Skin epidermis (tissue), 12 donors: ENCODE measurements at regions not wholly inside any gene's neighbourhood (a gene's known extent, or its start where the extent isn't known, plus 50 kb on each side); places are given as distances from the start of the nearest gene placed in this dataset.

Source experiments
- H3K27ac ChIP-seq, 21 experiments: fragments of 200-600 bp; sonication (generic) in 11 of 21; one replicate each; pipeline ENCODE4 v1.5.0; 2020; ENCODE audit warnings: mild to moderate bottlenecking in 3 of 21, inconsistent platforms in 2 of 21, moderate library complexity in 2 of 21
- H3K4me3 ChIP-seq, 7 experiments: fragments of 200-600 bp; sonication (generic) in 2 of 7; one replicate each; pipeline ENCODE4 v1.5.0; 2020; ENCODE audit warnings: inconsistent platforms in 2 of 7, mild to moderate bottlenecking in 2 of 7, moderate library complexity in 1 of 7

DNA sequence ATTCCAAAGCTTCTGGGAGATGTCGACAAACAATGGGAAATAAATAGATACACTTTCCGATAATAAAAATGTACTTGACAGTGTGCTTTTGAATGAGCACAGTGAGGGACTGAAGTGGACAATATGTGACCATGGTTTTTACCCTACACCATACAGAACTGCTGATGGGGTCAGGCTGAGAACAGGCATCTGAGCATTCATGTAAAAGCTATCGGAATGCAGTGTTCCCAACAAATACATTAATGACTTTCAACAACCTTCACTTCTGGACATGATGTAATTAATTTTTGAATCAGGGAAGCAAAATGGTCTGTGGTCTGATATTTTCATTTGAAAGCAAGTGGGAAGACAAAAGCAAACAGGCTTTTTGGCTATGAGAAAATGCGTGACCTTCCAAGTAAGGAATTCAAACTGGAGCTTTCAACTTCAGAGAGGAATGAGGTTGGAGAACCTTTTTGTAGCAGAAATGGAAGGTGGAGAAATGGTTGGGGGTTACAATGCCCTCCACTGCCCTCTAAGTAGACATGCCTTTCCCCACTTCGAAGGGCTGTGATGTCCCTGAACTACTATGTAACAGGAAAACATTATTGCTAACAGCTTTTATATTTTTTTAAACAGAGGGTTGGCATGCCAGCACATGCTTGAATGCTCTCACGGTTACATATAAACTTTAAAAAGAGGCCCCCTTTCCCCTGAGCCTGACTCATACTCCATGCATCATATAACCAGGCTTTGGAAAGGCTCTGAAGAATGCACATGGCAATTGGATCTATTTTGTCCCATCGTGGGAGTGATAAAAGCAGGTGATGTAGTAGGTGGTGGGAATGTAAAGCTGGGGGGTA, 203.5 kb upstream of the CITED2 start:
- Histone ChIP-seq H3K4me3 (no peak overlapping the region), H3K27ac (peak overlapping the region in 5 of 21 experiments; percentile 34 to 74 (median 45))

- Histone ChIP-seq H3K4me3 (no peak overlapping the region), H3K27ac (peak overlapping the region in 4 of 21 experiments; percentile 34 to 74 (median 42))
Measured at GRCh38 chr6:139577124-139577762, 202.8 kb upstream of the CITED2 start.

GRCh38 chr6:139572001-139572400, 197.6 kb upstream of the CITED2 start:
- Histone ChIP-seq H3K4me3 (no peak overlapping the region), H3K27ac (no peak overlapping the region)

GRCh38 chr6:139570166-139570565, 195.7 kb upstream of the CITED2 start:
- H3K4me3 ChIP-seq: no peak overlapping the region
- H3K27ac ChIP-seq: no peak overlapping the region

- Histone ChIP-seq H3K4me3 (no peak overlapping the region), H3K27ac (no peak overlapping the region)
Measured at GRCh38 chr6:139569566-139569965, 195.1 kb upstream of the CITED2 start.

DNA sequence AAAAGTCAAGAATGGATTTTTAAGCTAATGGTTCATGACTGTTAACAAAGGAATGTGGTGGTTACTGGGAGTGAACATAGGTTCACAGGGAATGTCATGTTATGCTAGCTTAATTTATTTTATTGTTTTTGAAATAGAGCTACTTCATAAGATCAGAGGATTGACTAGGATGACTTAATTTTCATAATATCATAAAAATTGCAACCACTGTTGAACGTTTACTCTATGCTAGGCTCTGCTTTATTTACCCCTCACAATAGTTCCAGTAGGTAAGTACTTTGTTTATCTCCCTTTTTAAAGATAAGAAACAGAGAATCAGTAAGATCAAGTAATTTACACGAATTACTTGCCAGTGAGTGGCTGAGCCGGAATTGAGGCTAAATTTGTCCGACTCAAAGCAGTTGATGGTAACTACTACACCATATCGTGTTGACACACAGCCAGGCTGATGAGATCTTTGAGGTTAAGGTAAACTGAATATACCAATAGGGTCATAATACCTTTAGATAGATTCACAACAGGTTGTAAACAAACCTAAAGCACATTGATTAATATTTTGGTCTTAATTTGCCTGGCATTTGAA, 194.6 kb upstream of the CITED2 start:
- Histone ChIP-seq H3K4me3 (no peak overlapping the region), H3K27ac (peak overlapping the region in 2 of 21 experiments; percentile 1 to 38)

DNA sequence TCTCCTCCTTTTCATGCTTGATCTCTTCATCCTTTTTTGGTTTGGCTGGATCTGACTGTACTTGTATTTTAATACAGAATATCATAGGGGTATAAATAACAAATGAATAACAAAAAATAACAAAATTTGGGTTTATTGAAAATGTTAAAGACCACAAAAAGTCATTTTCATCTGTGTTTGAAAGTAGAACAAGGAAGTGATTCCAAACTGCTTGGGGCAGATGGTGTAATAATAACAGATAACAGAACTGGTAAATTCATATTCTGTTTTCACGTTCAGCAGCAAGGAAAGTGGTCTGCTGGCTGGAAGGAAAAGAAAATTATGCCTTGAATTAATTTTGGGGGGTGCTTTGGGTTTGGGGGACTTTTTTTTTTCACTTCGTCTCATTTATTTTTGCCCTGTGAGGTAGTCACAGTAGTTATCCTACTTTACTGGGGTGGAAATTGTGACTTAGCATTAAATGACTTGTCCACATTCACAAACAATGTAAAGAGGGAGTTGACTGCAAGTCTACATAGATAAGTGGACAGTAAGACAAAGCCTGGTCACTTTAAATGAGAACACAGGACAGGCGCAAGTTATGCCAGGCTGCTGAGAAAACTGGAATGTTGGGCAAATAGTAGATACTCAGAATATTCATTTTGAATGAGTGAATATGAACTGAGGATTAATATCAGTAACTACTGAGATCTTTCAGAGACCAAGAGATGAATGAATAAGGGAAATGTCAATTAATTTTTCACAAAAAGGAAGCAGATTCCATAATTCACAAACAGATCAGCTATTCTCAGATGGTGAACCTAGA, 193.9 kb upstream of the CITED2 start:
- peak overlapping the region in 2 of 21 experiments; percentile 1 to 38 for H3K27ac ChIP-seq
- H3K4me3 ChIP-seq: no peak overlapping the region

GRCh38 chr6:139567095-139567494, 192.6 kb upstream of the CITED2 start:
- Histone ChIP-seq H3K4me3 (no peak overlapping the region), H3K27ac (no peak overlapping the region)

DNA sequence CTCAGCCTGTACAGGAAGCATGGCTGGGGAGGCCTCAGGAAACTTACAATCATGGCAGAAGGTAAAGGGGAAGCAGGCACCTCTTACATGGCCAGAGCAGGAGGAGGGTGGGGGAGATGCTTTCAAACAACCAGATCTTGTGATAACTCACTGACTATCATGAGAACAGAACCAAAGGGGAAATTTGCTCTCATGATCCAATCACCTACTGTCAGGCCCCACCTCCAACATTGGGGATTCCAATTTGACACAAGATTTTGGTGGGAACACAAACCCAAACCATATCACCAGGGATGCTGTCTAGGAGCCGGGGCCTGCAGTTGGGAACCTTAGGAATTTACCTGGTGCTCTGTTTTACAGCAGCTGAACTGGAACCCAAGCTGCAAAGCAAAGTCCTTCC, 191.1 kb upstream of the CITED2 start:
- Histone ChIP-seq H3K4me3 (no peak overlapping the region), H3K27ac (no peak overlapping the region)

GRCh38 chr6:139557547-139557946, 183.1 kb upstream of the CITED2 start:
- H3K27ac ChIP-seq: no peak overlapping the region
- H3K4me3 ChIP-seq: no peak overlapping the region

DNA sequence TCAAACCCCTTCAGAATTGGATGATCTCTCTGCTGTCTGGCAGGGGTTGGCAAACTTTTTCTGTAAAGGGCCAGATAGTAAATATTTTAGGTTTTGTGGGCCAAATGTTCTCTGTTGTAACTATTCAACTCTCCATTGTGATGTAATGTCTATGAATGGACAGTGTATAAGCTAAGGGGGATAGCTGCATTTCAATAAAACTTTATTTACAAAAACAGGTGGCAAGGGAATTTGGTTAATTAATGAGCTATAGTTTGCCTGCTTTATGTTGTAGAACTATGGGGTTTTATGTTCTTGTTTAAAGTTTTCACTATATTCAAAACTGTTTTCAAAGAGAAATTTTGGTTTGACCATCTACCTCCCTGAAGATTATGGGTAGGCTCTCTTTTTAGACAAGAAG, 182.1 kb upstream of the CITED2 start:
- Histone ChIP-seq H3K27ac (no peak overlapping the region), H3K4me3 (no peak overlapping the region)

DNA sequence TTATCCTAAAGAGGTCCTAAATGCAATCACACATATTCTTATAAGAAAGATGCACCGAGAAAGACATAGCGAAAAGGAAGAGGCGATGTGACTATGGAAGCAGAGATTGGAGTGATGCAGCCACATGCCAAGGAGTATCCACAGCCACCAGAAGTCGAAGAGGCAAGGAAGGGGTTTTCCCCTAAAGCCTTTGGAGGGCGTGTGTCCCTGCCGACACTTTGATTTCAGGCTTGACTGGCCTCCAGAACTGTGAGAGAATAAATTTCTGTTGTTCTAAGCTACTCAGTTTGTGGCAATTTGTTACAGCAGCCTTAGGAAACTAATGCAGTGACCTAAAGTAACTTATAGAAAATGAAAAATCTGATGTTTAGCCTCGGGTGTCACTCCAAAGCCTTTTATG, 179.5 kb upstream of the CITED2 start:
- no peak overlapping the region for H3K4me3 ChIP-seq
- no peak overlapping the region for H3K27ac ChIP-seq

DNA sequence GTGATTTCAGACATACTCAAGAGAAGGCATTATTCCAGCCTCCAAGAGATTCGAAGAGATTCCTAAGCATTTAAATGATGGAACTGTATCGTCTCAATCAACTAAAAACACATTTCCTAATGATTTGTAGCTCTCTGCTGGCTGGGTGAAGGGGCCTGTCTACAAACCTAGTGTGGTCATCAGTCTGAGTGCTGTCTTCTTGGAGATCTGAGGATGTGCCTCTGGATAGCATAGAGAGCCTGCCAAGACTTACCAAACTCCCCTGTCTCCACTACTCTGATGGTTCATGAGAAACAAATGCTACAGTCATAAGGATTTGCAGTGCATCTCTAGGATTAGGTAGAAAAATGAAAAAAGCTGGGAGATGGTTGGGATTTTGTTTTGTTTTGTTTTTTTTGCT, 176.9 kb upstream of the CITED2 start:
- Histone ChIP-seq H3K27ac (no peak overlapping the region), H3K4me3 (no peak overlapping the region)

GRCh38 chr6:139550361-139550760, 175.9 kb upstream of the CITED2 start:
- no peak overlapping the region for H3K4me3 ChIP-seq
- no peak overlapping the region for H3K27ac ChIP-seq

DNA sequence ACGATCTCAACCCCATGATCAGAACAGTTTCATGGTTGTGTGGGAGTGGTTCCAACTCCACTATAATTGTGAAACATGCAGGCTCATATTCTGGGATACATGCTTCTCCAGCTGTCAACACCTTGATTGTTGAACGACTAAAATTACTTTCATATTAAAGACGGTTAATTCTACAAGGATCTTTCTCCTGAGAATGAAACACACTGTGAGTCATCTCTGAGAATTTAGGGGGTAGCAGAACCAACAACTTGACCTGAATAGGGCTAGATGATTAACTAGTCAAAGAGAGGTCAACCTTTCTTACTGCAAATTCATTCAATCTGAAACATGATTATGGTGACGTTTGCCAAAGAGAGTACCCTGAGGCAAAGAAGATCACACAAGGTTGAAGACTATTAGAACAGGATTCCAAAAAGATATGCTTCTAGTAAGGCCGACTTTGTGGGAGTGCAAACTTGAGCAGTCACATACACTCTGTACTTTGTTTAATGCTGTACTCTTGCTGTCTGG, 175.2 kb upstream of the CITED2 start:
- no peak overlapping the region for H3K4me3 ChIP-seq

DNA sequence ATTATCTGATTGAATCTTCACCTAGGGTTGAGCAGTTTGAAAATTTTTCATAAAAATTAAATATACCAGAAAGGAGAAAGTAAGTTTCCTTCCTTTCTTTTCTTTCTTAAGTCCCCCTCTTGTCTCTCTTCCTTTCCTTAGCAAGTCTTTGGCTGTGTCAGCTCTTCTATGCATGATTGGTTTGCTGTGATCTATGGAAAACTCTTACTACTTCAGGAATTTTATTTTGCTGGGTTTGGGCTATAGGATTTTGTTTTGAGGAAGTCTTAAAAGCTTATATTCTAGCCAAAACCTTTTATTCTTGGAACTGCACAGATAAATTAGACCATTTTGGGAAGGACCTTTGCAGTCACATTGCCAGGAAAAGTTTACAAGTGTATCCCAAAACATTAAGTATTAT, 173.4 kb upstream of the CITED2 start:
- Histone ChIP-seq H3K27ac (no peak overlapping the region), H3K4me3 (no peak overlapping the region)

More for the DNA sequence above, 175.2 kb upstream of the CITED2 start:
- no peak overlapping the region for H3K27ac ChIP-seq

- Histone ChIP-seq H3K4me3 (no peak overlapping the region), H3K27ac (peak overlapping the region in 1 of 21 experiments; percentile 10)
Measured at GRCh38 chr6:139547122-139547776, 172.8 kb upstream of the CITED2 start.

DNA sequence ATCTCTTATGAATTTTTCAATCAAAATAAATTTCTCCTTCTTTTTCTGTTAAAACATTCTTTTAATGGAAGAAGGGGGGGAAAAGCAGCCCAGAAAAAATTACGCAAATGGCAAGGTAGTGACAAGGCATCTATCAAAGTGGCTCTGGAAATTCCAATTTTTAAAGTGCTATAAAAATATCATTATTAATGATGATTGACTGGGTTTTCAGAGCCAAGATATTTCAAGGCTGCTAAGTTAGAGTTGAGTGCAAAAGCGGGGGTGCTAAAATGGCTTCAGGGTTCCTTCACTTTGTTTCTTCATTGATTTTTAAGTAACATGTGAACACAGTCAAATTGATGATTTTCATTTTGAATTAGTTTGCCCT, 171.6 kb upstream of the CITED2 start:
- no peak overlapping the region for H3K27ac ChIP-seq
- no peak overlapping the region for H3K4me3 ChIP-seq
